ENCODE measurements at regions not wholly inside any gene's neighbourhood (a gene's known extent, or its start where the extent isn't known, plus 50 kb on each side); places are given as distances from the start of the nearest gene placed in this dataset.

DNA sequence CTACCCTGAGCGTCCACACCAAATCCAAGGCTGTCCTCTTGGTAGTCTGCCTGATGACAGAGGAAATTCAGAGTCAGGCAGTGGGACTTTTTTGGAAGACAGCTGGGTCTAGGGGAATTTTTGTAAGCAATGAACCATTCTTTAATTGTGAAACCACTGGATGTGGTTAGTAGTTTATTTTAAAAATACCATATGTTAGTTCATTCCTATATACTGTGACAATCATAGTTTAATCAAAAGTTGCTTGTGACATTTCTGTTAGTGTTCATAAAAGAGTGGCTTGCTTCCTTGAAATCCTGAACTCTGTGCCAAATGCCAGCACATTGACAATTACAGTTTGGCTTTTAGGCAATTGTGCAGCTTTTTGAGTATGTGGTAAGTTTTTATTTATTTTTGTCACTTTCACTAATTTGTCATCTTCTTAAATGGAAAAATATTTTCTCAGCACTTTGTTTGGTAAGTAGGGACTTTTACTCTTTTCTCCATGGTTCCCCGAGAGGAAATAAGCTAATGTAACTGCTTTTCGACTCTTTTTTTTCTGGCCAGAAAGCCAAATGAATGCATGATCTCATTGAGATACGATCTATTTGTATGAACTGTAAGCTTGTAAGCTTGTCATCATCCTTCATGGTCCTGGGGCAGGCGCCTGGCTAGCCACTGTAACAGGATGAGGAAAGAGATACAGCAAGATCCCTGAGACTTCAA, 72.6 kb upstream of the SLC4A4 start:
- TF ChIP-seq, protein P1, sequence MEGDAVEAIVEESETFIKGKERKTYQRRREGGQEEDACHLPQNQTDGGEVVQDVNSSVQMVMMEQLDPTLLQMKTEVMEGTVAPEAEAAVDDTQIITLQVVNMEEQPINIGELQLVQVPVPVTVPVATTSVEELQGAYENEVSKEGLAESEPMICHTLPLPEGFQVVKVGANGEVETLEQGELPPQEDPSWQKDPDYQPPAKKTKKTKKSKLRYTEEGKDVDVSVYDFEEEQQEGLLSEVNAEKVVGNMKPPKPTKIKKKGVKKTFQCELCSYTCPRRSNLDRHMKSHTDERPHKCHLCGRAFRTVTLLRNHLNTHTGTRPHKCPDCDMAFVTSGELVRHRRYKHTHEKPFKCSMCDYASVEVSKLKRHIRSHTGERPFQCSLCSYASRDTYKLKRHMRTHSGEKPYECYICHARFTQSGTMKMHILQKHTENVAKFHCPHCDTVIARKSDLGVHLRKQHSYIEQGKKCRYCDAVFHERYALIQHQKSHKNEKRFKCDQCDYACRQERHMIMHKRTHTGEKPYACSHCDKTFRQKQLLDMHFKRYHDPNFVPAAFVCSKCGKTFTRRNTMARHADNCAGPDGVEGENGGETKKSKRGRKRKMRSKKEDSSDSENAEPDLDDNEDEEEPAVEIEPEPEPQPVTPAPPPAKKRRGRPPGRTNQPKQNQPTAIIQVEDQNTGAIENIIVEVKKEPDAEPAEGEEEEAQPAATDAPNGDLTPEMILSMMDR (IDR thresholded peaks at IDR 0.05; ENCODE audit: low read depth, low read length): no peak
- TF ChIP-seq EZH2phosphoT487 (IDR thresholded peaks at IDR 0.05; ENCODE audit: low read depth): no peak

All from OCI-LY3 (cell line).